SK-N-SH (cell line): ENCODE measurements at regions not wholly inside any gene's neighbourhood (a gene's known extent, or its start where the extent isn't known, plus 50 kb on each side); places are given as distances from the start of the nearest gene placed in this dataset.
A peak's percentile ranks its signal among the peaks of the same experiment; 100 is the strongest.

Experiments used
- CTCF ChIA-PET: fragments of 300-600, 350-600 bp; formaldehyde crosslinking; extraction: SDS; loops from one replicate; lab custom pipeline; 2021; lab: Yijun Ruan, JAX
- POLR2A ChIA-PET: fragments of 350-600 bp; sonication (Branson Sonifier 250); formaldehyde crosslinking; extraction: SDS; loops from one replicate; lab custom pipeline; 2020; ENCODE audit warnings: antibody characterized with exemption, inconsistent platforms; lab: Yijun Ruan, JAX
- DNase-seq: peaks from one replicate; pipeline ENCODE4 v3.0.0; 2012
- H2AFZ ChIP-seq: fragments of 200-600 bp; sonication (generic); 2 replicates; pipeline ENCODE4 v1.8.1; 2016; ENCODE audit warnings: antibody characterized with exemption, mild to moderate bottlenecking, low read depth
- H3F3A ChIP-seq: fragments of 200-600 bp; sonication (generic); replicated peaks from 2 replicates; pipeline ENCODE3; 2016; ENCODE audit warnings: antibody characterized with exemption, mild to moderate bottlenecking; ENCODE audit not compliant: insufficient read depth
- H3K27ac ChIP-seq, 2 experiments: fragments of 200-500 bp in 1 of 2; fragments of 200-600 bp in 1 of 2; sonication (Bioruptor generic) in 1 of 2; sonication (generic), shearing (Covaris generic) in 1 of 2; 2 replicates each; pipeline versions ENCODE4 v1.5.1 to v1.6.1; 2014 to 2016; ENCODE audit warnings: low read depth in 2 of 2, inconsistent platforms in 1 of 2, low read length in 1 of 2, mild to moderate bottlenecking in 1 of 2, mixed read lengths in 1 of 2
- H3K27me3 ChIP-seq: fragments of 200-600 bp; sonication (generic), shearing (Covaris generic); 2 replicates; pipeline ENCODE4 v1.6.1; 2016; ENCODE audit warnings: mixed run types; ENCODE audit not compliant: insufficient read depth
- H3K36me3 ChIP-seq, 2 experiments: fragments of 200-500 bp in 1 of 2; fragments of 200-600 bp in 1 of 2; sonication (Bioruptor generic) in 1 of 2; sonication (generic) in 1 of 2; replicated peaks in 1 of 2; 2 replicates each; pipeline versions ENCODE3 to v1.5.1; 2014 to 2016; ENCODE audit warnings: low read length in 1 of 2, mild to moderate bottlenecking in 1 of 2; ENCODE audit not compliant: insufficient read depth in 2 of 2, control insufficient read depth in 1 of 2
- H3K4me1 ChIP-seq, 2 experiments: fragments of 200-500 bp in 1 of 2; fragments of 200-600 bp in 1 of 2; sonication (Bioruptor generic) in 1 of 2; sonication (generic), shearing (Covaris generic) in 1 of 2; 2 replicates each; pipeline versions ENCODE4 v1.5.1 to v1.6.1; 2014 to 2016; ENCODE audit warnings: low read depth in 1 of 2, low read length in 1 of 2, mixed run types in 1 of 2; ENCODE audit not compliant: insufficient read depth in 2 of 2, control insufficient read depth in 1 of 2
- H3K4me2 ChIP-seq: fragments of 200-600 bp; sonication (generic), shearing (Covaris generic); 2 replicates; pipeline ENCODE4 v1.6.1; 2017; ENCODE audit warnings: mixed run types
- H3K4me3 ChIP-seq, 2 experiments: fragments of 200-500 bp in 1 of 2; fragments of 200-600 bp in 1 of 2; sonication (Bioruptor generic) in 1 of 2; sonication (generic), shearing (Covaris generic) in 1 of 2; 2 replicates each; pipeline versions ENCODE4 v1.5.1 to v1.8.1; 2014 to 2016; ENCODE audit warnings: low read depth in 2 of 2, inconsistent platforms in 1 of 2, low read length in 1 of 2, mild to moderate bottlenecking in 1 of 2, mixed read lengths in 1 of 2, moderate library complexity in 1 of 2
- H3K79me2 ChIP-seq: fragments of 200-600 bp; sonication (generic); 2 replicates; pipeline ENCODE4 v1.8.1; 2017; ENCODE audit warnings: mild to moderate bottlenecking; ENCODE audit not compliant: insufficient read depth
- H3K9ac ChIP-seq: fragments of 200-600 bp; sonication (generic); 2 replicates; pipeline ENCODE4 v1.6.1; 2017; ENCODE audit warnings: mixed run types
- H3K9me2 ChIP-seq: fragments of 200-600 bp; sonication (generic); 2 replicates; pipeline ENCODE4 v1.6.1; 2017; ENCODE audit warnings: mixed run types
- H3K9me3 ChIP-seq: fragments of 200-600 bp; sonication (generic); 2 replicates; pipeline ENCODE4 v1.6.1; 2017; ENCODE audit warnings: mixed run types, mild to moderate bottlenecking, moderate library complexity
- H4K20me1 ChIP-seq: fragments of 200-600 bp; sonication (generic); 2 replicates; pipeline ENCODE4 v1.6.1; 2017; ENCODE audit warnings: mild to moderate bottlenecking, mixed run types; ENCODE audit not compliant: insufficient read depth
- EP300 ChIP-seq, 2 experiments: IDR thresholded peaks; 2 replicates each; pipeline versions ENCODE4 v1.4.0 to v1.6.1; 2012; ENCODE audit warnings: borderline replicate concordance in 1 of 2, low read depth in 1 of 2, low read length in 1 of 2
- EZH2phosphoT487 ChIP-seq: fragments of 200-600 bp; sonication (generic); IDR thresholded peaks from 2 replicates; pipeline ENCODE4 v1.6.1; 2017; ENCODE audit warnings: low read depth, mixed run types, mild to moderate bottlenecking, antibody characterized with exemption, moderate library complexity, borderline replicate concordance
- FOSL2 ChIP-seq: IDR thresholded peaks from 2 replicates; pipeline ENCODE4 v1.4.0; 2012; ENCODE audit warnings: low read depth, mild to moderate bottlenecking, moderate library complexity, borderline replicate concordance
- FOXM1 ChIP-seq: IDR thresholded peaks from 2 replicates; pipeline ENCODE4 v1.4.0; 2012; ENCODE audit warnings: low read depth, mild to moderate bottlenecking
- GATA2 ChIP-seq: sonication (generic); formaldehyde crosslinking; IDR thresholded peaks from 2 replicates; pipeline ENCODE4 v1.5.0; 2020; ENCODE audit warnings: mild to moderate bottlenecking, missing genetic modification reagents
- MXI1 ChIP-seq: IDR thresholded peaks from 2 replicates; pipeline ENCODE4 v1.6.1; 2012; ENCODE audit warnings: mild to moderate bottlenecking, low read depth, low read length, improper control_type of control experiment
- NFIC ChIP-seq: IDR thresholded peaks from 2 replicates; pipeline ENCODE4 v1.4.0; 2012; ENCODE audit warnings: borderline replicate concordance
- POLR2AphosphoS5 ChIP-seq: IDR thresholded peaks from 2 replicates; pipeline ENCODE4 v1.6.1; 2012; ENCODE audit warnings: low read depth, low read length
- RCOR1 ChIP-seq: fragments of 150-350 bp; IDR thresholded peaks from 2 replicates; pipeline ENCODE4 v1.6.1; 2017; ENCODE audit warnings: antibody characterized with exemption, low read length
- RFX5 ChIP-seq: IDR thresholded peaks from 2 replicates; pipeline ENCODE4 v1.6.1; 2012; ENCODE audit warnings: mild to moderate bottlenecking, improper control_type of control experiment, low read length
- SIN3A ChIP-seq: IDR thresholded peaks from 2 replicates; pipeline ENCODE4 v1.6.1; 2012; ENCODE audit warnings: low read depth, mild to moderate bottlenecking, low read length, moderate library complexity, borderline replicate concordance
- SMC3 ChIP-seq: IDR thresholded peaks from 2 replicates; pipeline ENCODE4 v1.6.1; 2012; ENCODE audit warnings: low read depth, low read length, improper control_type of control experiment
- TAF1 ChIP-seq: IDR thresholded peaks from 2 replicates; pipeline ENCODE4 v1.6.1; 2012; ENCODE audit warnings: low read depth, mild to moderate bottlenecking, low read length, moderate library complexity, borderline replicate concordance
- TEAD4 ChIP-seq: IDR thresholded peaks from 2 replicates; pipeline ENCODE4 v1.4.0; 2012; ENCODE audit warnings: mild to moderate bottlenecking, borderline replicate concordance; ENCODE audit not compliant: insufficient read depth
- YY1 ChIP-seq: IDR thresholded peaks from 2 replicates; pipeline ENCODE4 v1.4.0; 2012; ENCODE audit warnings: low read depth, mild to moderate bottlenecking
- WGBS: methylation state at CpG from one replicate; pipeline ENCODE4 v1.1.6; 2017; ENCODE audit warnings: low lambda C conversion rate; 5-methylcytosine and 5-hydroxymethylcytosine counted together
- TF ChIP-seq, protein P1 (sequence below): fragments of 150-350 bp; IDR thresholded peaks from 2 replicates; pipeline ENCODE4 v1.6.1; 2017; ENCODE audit warnings: antibody characterized with exemption, low read length, low read depth, borderline replicate concordance
- TF ChIP-seq, protein P2 (sequence below): IDR thresholded peaks from 2 replicates; pipeline ENCODE4 v1.4.0; 2012; ENCODE audit warnings: low read depth
- TF ChIP-seq, protein P3 (sequence below): IDR thresholded peaks from 2 replicates; pipeline ENCODE4 v1.4.0; 2012; ENCODE audit warnings: low read depth, borderline replicate concordance
- TF ChIP-seq, protein P4 (sequence below): fragments of 200-600 bp; sonication (generic); IDR thresholded peaks from 2 replicates; pipeline ENCODE4 v1.6.1; 2017; ENCODE audit warnings: antibody characterized with exemption, mild to moderate bottlenecking, moderate library complexity

DNA sequence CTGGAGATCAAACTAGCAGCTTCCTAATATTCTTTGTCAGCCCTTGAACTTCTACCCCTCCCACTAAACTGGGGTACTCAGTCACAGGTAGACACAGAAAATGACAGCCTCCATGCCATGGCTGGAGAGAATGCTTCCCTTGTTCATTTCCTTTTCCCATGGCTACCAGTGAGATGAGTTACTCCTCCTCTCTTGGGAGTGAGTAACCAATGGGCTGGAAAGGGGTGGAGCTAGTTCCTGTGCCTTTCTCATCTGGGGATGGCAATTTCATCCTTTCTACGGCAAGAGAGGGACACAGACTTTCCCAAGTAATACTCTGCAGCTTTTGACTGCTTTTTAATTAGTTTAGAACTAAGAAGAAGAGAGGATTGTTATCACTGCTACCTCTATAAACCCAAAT, 1045.6 kb upstream of the WWC1 start:
- POLR2A ChIA-PET = no interaction called here
- Histone ChIP-seq H3K27ac (no peak overlapping the region), H3K79me2 (no peaks in the 10 kb centered on the region), H2AFZ (0 out of 2 replicates have a peak overlapping the region, but pooled peaks have one; percentile 39), H3K4me2 (no peak overlapping the region), H3F3A (no peaks in the 10 kb centered on the region), H3K4me3 (no peak overlapping the region), H3K27me3 (no peaks in the 10 kb centered on the region), H3K9me2 (no peaks in the 10 kb centered on the region), H4K20me1 (no peaks in the 10 kb centered on the region), H3K36me3 (no peaks in the 10 kb centered on the region), H3K4me1 (no peaks in the 10 kb centered on the region), H3K9ac (no peak overlapping the region), H3K9me3 (no peaks in the 10 kb centered on the region)
- no peak for TF ChIP-seq YY1
- TF ChIP-seq MXI1 = no peak
- CTCF ChIA-PET = no interaction called here
- WGBS = 69% methylated on average over 1 of the region's 1 CpG
- DNase-seq = no peak

DNA sequence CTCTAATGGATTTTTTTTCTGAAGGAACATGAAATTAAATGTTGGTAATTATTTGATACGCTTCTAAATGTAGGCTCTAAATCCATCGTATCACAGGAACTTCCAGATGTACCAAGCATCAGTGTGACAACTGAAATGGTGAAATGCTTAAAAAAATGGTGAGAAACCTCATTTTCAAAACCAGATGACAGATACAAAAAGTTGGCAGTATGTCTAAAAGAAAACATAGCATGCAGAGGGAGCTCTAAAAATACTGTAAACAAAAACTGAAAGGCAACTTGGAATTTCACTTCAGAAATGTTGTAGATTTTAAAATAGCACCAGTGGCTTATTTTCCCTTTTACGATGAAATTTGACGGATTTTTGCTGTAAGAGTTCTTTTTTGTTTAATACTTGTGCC, 1043.6 kb upstream of the WWC1 start:
- no peak overlapping the region for H3K27ac ChIP-seq
- DNase-seq = no peak
- H3F3A ChIP-seq = no peaks in the 10 kb centered on the region
- no peaks in the 10 kb centered on the region for H3K36me3 ChIP-seq
- no peaks in the 10 kb centered on the region for H3K9me3 ChIP-seq
- H3K4me3 ChIP-seq = no peak overlapping the region
- POLR2A ChIA-PET = no interaction called here
- no peaks in the 10 kb centered on the region for H4K20me1 ChIP-seq
- H3K9ac ChIP-seq = no peak overlapping the region
- H3K79me2 ChIP-seq = no peaks in the 10 kb centered on the region
- no peaks in the 10 kb centered on the region for H3K4me1 ChIP-seq
- CTCF ChIA-PET = no interaction called here
- H3K9me2 ChIP-seq = no peaks in the 10 kb centered on the region
- H3K27me3 ChIP-seq = no peaks in the 10 kb centered on the region
- WGBS = 66% methylated on average over 4 of the region's 4 CpGs
- no peak overlapping the region for H3K4me2 ChIP-seq
- TF ChIP-seq SMC3 (no peak), MXI1 (no peak), FOSL2 (no peak)
- TF ChIP-seq, protein P1, sequence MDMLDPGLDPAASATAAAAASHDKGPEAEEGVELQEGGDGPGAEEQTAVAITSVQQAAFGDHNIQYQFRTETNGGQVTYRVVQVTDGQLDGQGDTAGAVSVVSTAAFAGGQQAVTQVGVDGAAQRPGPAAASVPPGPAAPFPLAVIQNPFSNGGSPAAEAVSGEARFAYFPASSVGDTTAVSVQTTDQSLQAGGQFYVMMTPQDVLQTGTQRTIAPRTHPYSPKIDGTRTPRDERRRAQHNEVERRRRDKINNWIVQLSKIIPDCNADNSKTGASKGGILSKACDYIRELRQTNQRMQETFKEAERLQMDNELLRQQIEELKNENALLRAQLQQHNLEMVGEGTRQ = no peak
- TF ChIP-seq, protein P2, sequence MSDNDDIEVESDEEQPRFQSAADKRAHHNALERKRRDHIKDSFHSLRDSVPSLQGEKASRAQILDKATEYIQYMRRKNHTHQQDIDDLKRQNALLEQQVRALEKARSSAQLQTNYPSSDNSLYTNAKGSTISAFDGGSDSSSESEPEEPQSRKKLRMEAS = no peak
- TF ChIP-seq, protein P3, sequence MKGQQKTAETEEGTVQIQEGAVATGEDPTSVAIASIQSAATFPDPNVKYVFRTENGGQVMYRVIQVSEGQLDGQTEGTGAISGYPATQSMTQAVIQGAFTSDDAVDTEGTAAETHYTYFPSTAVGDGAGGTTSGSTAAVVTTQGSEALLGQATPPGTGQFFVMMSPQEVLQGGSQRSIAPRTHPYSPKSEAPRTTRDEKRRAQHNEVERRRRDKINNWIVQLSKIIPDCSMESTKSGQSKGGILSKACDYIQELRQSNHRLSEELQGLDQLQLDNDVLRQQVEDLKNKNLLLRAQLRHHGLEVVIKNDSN = no peak
- no peak overlapping the region for H2AFZ ChIP-seq

DNA sequence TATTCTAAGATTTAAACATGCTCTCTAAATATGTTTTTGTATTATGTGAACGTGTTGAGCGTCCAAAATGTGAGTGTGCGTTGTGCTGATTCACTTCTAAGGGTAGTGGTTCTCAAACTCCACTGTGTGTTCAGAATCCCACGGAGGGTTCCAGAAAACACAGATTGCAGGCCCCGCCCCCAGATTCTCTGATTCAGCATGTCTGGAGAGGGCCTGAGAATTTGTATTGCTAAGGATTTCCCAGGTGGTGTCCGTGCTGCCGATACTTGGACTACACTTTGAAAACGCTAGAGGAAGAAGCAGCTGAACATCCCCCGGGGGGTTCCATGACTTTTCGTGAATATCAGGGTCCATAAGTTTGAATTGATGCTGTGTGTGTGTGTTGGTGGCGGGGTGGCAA, 1043.2 kb upstream of the WWC1 start:
- H3K27ac ChIP-seq = no peak overlapping the region
- no peak for DNase-seq
- no peak overlapping the region for H3K9ac ChIP-seq
- H3K36me3 ChIP-seq = no peaks in the 10 kb centered on the region
- no peaks in the 10 kb centered on the region for H3K79me2 ChIP-seq
- ChIA-PET POLR2A (no interaction called here), CTCF (no interaction called here)
- no peaks in the 10 kb centered on the region for H4K20me1 ChIP-seq
- no peak overlapping the region for H2AFZ ChIP-seq
- no peaks in the 10 kb centered on the region for H3K9me2 ChIP-seq
- H3K27me3 ChIP-seq = no peaks in the 10 kb centered on the region
- H3K9me3 ChIP-seq = no peaks in the 10 kb centered on the region
- H3F3A ChIP-seq = no peaks in the 10 kb centered on the region
- H3K4me2 ChIP-seq = no peak overlapping the region
- H3K4me1 ChIP-seq = no peaks in the 10 kb centered on the region
- TF ChIP-seq FOXM1 (no peak), GATA2 (CRISPR knock-in tag) (no peak), FOSL2 (no peak), YY1 (no peak), RCOR1 (no peak), TEAD4 (no peak), EZH2phosphoT487 (no peak), POLR2AphosphoS5 (no peak), SIN3A (no peak), EP300 (IDR thresholded peaks at IDR 0.05; ENCODE audit: borderline replicate concordance in 1 of 2, low read depth in 1 of 2, low read length in 1 of 2) (no peak), TAF1 (no peak), RFX5 (no peak), NFIC (no peak)
- TF ChIP-seq, protein P4, sequence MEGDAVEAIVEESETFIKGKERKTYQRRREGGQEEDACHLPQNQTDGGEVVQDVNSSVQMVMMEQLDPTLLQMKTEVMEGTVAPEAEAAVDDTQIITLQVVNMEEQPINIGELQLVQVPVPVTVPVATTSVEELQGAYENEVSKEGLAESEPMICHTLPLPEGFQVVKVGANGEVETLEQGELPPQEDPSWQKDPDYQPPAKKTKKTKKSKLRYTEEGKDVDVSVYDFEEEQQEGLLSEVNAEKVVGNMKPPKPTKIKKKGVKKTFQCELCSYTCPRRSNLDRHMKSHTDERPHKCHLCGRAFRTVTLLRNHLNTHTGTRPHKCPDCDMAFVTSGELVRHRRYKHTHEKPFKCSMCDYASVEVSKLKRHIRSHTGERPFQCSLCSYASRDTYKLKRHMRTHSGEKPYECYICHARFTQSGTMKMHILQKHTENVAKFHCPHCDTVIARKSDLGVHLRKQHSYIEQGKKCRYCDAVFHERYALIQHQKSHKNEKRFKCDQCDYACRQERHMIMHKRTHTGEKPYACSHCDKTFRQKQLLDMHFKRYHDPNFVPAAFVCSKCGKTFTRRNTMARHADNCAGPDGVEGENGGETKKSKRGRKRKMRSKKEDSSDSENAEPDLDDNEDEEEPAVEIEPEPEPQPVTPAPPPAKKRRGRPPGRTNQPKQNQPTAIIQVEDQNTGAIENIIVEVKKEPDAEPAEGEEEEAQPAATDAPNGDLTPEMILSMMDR = no peak
- TF ChIP-seq, protein P2 = no peak
- TF ChIP-seq, all 33 proteins: peak for 0
- H3K4me3 ChIP-seq = no peak overlapping the region
- 73% methylated on average over 11 of the region's 11 CpGs for WGBS
